GM20000 (cell line): ENCODE measurements at regions not wholly inside any gene's neighbourhood (a gene's known extent, or its start where the extent isn't known, plus 50 kb on each side); places are given as distances from the start of the nearest gene placed in this dataset.

Source experiments
- DNase-seq: peaks from one replicate; pipeline ENCODE4 v3.0.0; 2012; ENCODE audit warnings: low spot score
- TF ChIP-seq, protein P1 (sequence below): IDR thresholded peaks from 2 replicates; pipeline ENCODE4 v1.5.1; 2012; ENCODE audit warnings: mild to moderate bottlenecking, control low read depth; ENCODE audit errors: extremely low read depth, missing control alignments

DNA sequence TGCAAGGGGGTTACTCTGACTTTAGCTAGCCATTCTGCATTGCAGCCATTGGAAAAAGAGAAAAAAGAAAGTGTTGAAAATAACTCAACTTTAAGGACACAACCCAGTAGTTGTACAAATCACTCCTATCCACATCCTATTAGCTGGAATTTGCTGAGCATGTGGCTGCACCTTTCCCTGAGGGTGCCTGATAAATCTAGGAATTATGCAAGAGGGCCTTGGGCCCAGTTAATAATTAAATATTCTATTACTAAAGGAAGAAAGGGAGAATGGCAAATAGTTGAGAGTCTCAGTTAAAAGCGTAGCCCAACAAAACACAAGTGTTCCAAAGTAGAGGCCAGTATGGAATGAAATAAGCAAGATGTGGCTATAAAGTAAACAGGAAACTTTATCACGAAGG, 200.9 kb upstream of the CNTNAP2 start:
- TF ChIP-seq, protein P1, sequence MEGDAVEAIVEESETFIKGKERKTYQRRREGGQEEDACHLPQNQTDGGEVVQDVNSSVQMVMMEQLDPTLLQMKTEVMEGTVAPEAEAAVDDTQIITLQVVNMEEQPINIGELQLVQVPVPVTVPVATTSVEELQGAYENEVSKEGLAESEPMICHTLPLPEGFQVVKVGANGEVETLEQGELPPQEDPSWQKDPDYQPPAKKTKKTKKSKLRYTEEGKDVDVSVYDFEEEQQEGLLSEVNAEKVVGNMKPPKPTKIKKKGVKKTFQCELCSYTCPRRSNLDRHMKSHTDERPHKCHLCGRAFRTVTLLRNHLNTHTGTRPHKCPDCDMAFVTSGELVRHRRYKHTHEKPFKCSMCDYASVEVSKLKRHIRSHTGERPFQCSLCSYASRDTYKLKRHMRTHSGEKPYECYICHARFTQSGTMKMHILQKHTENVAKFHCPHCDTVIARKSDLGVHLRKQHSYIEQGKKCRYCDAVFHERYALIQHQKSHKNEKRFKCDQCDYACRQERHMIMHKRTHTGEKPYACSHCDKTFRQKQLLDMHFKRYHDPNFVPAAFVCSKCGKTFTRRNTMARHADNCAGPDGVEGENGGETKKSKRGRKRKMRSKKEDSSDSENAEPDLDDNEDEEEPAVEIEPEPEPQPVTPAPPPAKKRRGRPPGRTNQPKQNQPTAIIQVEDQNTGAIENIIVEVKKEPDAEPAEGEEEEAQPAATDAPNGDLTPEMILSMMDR: no peak
- DNase-seq: no peak

DNA sequence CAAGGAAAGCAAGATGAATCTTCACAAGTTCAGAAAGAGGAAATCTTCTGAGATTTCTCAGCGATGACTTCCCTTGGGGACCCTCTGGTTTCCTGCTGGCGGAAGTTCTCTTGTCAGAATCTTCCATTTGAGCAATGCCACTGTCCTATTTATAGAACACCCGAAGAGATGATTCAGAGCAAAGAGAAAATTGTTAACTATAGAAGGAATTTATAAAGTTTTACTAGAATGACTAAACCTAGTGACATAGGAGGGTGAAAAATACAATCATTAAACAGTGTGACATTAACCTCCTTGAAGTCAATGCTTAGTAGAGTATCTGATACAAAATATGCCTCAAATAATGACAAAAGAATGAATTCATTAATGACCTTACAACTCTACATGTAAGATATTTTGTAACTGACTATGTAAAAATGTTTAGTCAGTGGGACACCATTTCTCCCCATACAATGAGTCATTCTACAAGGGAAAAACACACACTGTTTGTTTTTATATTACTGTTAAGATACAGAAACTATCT, 206.5 kb upstream of the CNTNAP2 start:
- TF ChIP-seq, protein P1: no peak
- no peak for DNase-seq

DNA sequence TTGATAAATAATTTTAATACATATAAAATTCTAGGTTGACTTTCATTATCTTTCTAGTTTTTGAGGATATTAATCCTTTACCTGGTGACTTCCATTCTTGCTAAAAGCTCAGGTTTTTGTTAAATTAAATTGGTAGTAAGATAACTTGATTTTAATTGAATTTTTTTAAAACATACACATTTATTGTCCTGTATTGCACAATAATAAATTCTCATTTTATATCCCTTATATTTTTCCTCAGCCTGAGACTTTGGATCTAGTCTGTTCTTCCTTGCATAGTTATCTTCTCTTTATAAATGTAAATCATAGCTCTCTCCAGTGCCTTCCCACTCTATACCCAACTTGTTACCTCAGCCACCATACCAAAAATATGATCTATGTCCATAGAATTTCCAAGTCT, 212.9 kb upstream of the CNTNAP2 start:
- DNase-seq: no peak

DNA sequence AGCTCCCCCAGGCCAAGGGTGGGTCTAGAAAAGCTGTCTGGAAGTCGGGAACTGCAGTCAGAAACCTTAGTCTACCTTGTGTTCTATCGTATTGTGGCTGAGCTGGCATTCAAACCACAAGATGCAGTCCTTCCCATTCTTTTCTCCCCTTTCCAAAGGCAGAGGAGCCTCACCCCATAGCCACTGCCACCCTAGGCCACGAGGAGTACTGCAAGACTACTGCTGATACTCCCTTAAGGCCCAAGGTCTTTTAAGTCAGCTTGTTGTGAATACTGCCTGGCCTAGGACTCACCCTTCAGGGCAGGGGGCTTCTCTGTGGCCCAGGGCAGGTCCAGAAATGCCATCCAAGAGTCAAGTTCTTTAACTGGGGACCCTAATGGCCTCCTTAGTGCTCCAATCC, 214.5 kb upstream of the CNTNAP2 start:
- TF ChIP-seq, protein P1: no peak
- DNase-seq: no peak

More for the DNA sequence above, 212.9 kb upstream of the CNTNAP2 start:
- TF ChIP-seq, protein P1: no peak

DNA sequence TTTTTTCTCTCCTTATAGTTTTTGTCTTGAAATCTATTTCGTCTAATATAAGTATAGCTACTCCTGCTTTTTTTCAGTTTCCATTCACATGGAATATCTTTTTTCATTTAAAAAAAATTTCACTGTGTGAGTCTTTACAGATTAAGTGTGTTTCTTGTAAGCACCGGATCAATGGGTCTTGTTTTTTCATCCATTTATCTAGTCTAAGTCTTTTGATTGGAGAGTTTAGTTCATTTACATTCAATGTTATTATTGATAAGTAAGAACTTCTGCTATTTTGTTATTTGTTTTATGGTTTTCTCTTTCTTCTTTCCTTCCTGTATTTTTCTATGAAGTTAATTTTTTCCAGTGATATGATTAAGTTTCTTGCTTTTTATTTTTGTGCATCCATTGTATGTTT, 216.7 kb upstream of the CNTNAP2 start:
- TF ChIP-seq, protein P1: no peak
- no peak for DNase-seq

DNA sequence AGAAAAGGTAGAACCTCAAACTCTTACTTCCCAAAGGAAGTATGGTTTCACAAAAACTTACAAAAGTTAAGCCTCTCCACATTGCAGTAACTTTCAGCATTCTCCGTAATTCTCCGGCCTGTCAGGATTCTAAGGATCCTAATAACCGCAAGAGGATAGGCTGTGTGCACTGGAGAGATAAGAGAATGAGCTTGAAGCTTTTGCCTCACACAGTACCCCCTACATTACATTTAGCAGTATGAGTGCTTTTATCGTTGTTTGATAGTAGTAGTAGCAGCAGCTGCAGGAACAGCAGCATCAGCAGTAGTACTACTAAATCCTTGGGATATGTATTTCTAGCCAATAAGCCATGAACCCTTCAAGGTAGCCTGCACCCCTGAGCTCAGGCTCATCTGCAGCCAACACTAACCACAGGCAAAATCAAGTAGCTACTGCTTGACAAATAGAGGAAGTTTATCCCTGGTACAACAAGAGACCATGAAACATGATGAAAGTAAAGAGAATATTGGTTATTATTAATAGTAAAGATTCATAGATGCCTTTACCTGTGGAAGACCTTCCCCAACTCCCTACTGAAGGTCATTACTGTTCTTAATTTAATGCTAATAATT, 222.6 kb upstream of the CNTNAP2 start:
- DNase-seq: no peak
- TF ChIP-seq, protein P1: no peak

DNA sequence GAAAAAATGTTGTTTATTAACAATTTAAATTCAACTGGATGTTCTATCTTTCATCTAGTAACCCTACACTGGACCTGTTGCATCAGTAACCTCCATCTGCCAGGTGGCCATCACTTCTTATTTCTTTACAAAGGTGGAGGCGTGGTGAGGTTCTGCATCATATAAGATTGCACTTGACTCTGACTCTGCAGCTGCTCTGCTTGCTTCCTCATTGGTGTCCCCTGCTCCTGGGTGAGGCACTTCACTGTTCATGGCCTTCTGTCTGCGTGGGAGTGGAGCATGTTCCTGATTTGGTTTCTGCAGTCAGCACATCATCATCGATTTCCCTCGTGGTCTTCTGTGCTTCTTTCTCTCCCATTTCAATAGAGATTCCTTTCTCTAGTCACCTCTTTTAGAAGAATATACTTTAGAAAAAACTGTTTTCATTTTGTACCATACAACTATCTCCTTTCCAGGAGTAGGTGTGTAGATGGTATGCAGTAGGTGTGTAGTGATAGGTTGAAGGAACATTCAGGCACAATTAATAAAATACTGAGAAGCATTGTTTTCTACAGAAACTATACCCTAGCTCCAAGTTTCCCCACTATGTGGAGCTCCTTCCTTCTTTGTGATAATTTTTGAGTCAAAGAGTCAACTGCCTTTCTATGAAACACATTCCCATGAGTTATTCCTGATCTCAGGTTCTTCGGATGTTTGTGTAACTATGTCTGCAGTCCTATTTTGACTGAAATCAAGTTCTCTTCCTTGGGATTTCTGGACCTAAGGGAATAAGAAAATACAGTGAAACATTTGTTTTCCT, 231.7 kb upstream of the CNTNAP2 start:
- TF ChIP-seq, protein P1: no peak
- DNase-seq: no peak
